H9 (cell line): ENCODE measurements at regions not wholly inside any gene's neighbourhood (a gene's known extent, or its start where the extent isn't known, plus 50 kb on each side); places are given as distances from the start of the nearest gene placed in this dataset.

Experiments
- DNase-seq: peaks from one replicate; pipeline ENCODE4 v3.0.0-alpha.2; 2017
- H2AFZ ChIP-seq: one replicate; pipeline ENCODE4 v1.6.1; 2013; ENCODE audit warnings: mild to moderate bottlenecking, low read length, control low read depth, moderate library complexity
- H2AK5ac ChIP-seq: 2 replicates; pipeline ENCODE4 v1.6.1; 2013; ENCODE audit warnings: low read length, control low read depth, mixed read lengths; ENCODE audit not compliant: insufficient read length
- H2BK120ac ChIP-seq: one replicate; pipeline ENCODE4 v1.6.1; 2013; ENCODE audit warnings: low read depth, mild to moderate bottlenecking, low read length, control low read depth, inconsistent platforms; ENCODE audit not compliant: poor library complexity, severe bottlenecking
- H2BK12ac ChIP-seq: 2 replicates; pipeline ENCODE4 v1.6.1; 2013; ENCODE audit warnings: low read length, control low read depth, mixed read lengths, low read depth; ENCODE audit not compliant: insufficient read length
- H2BK15ac ChIP-seq: 2 replicates; pipeline ENCODE4 v1.6.1; 2013; ENCODE audit warnings: low read depth, low read length, control low read depth
- H2BK20ac ChIP-seq: one replicate; pipeline ENCODE4 v1.6.1; 2013; ENCODE audit warnings: low read depth, mild to moderate bottlenecking, low read length, control low read depth, inconsistent platforms; ENCODE audit not compliant: poor library complexity, severe bottlenecking
- H2BK5ac ChIP-seq: 2 replicates; pipeline ENCODE4 v1.6.1; 2013; ENCODE audit warnings: low read length, control low read depth, mixed read lengths; ENCODE audit not compliant: insufficient read length
- H3K14ac ChIP-seq: 2 replicates; pipeline ENCODE4 v1.6.1; 2013; ENCODE audit warnings: low read length, control low read depth; ENCODE audit not compliant: insufficient read depth
- H3K18ac ChIP-seq: 2 replicates; pipeline ENCODE4 v1.6.1; 2013; ENCODE audit warnings: low read depth, mild to moderate bottlenecking, mixed read lengths, low read length, control low read depth; ENCODE audit not compliant: insufficient read length
- H3K23ac ChIP-seq: 2 replicates; pipeline ENCODE4 v1.6.1; 2013; ENCODE audit warnings: low read length, control low read depth, mixed read lengths, low read depth; ENCODE audit not compliant: insufficient read length
- H3K23me2 ChIP-seq: 2 replicates; pipeline ENCODE4 v1.6.1; 2013; ENCODE audit warnings: low read depth, mild to moderate bottlenecking, mixed read lengths, low read length, control low read depth; ENCODE audit not compliant: insufficient read length, poor library complexity, severe bottlenecking
- H3K27ac ChIP-seq: 2 replicates; pipeline ENCODE4 v1.5.1; 2013; ENCODE audit warnings: low read length, control low read depth, mixed read lengths, low read depth; ENCODE audit not compliant: insufficient read length
- H3K27me3 ChIP-seq: 2 replicates; pipeline ENCODE4 v1.6.1; 2013; ENCODE audit warnings: low read length, control low read depth, inconsistent platforms; ENCODE audit not compliant: insufficient read depth
- H3K4ac ChIP-seq: 2 replicates; pipeline ENCODE4 v1.6.1; 2013; ENCODE audit warnings: low read depth, mild to moderate bottlenecking, control low read depth, inconsistent platforms, low read length, moderate library complexity
- H3K4me1 ChIP-seq: 2 replicates; pipeline ENCODE4 v1.6.1; 2013; ENCODE audit warnings: low read length, control low read depth, inconsistent platforms; ENCODE audit not compliant: insufficient read depth
- H3K4me2 ChIP-seq: 2 replicates; pipeline ENCODE4 v1.6.1; 2013; ENCODE audit warnings: low read length, control low read depth, mixed read lengths; ENCODE audit not compliant: insufficient read length, insufficient read depth
- H3K56ac ChIP-seq: 2 replicates; pipeline ENCODE4 v1.6.1; 2013; ENCODE audit warnings: low read depth, mild to moderate bottlenecking, mixed read lengths, low read length, control low read depth; ENCODE audit not compliant: insufficient read length
- H3K79me1 ChIP-seq: 2 replicates; pipeline ENCODE4 v1.6.1; 2013; ENCODE audit warnings: low read depth, mild to moderate bottlenecking, moderate library complexity, low read length, control low read depth, inconsistent platforms; ENCODE audit not compliant: insufficient read depth, poor library complexity, severe bottlenecking
- H3K79me2 ChIP-seq: 2 replicates; pipeline ENCODE4 v1.6.1; 2013; ENCODE audit warnings: low read length, control low read depth, inconsistent platforms; ENCODE audit not compliant: insufficient read depth
- H3K9ac ChIP-seq: 2 replicates; pipeline ENCODE4 v1.6.1; 2013; ENCODE audit warnings: low read length, control low read depth, mixed read lengths; ENCODE audit not compliant: insufficient read length; ENCODE audit errors: extremely low read depth
- H3K9me3 ChIP-seq: one replicate; pipeline ENCODE4 v1.6.1; 2013; ENCODE audit warnings: low read depth, low read length, inconsistent platforms; ENCODE audit not compliant: control insufficient read depth
- H3T11ph ChIP-seq: one replicate; pipeline ENCODE4 v1.6.1; 2013; ENCODE audit warnings: mild to moderate bottlenecking, low read length, control low read depth, inconsistent platforms
- H4K20me1 ChIP-seq: one replicate; pipeline ENCODE4 v1.6.1; 2013; ENCODE audit not compliant: control insufficient read depth, insufficient read length, insufficient read depth
- H4K5ac ChIP-seq: 2 replicates; pipeline ENCODE4 v1.6.1; 2013; ENCODE audit warnings: low read depth, mild to moderate bottlenecking, mixed read lengths, low read length, control low read depth; ENCODE audit not compliant: insufficient read length
- H4K8ac ChIP-seq: replicated peaks from 2 replicates; pipeline ENCODE4 v1.6.1; 2013; ENCODE audit warnings: low read length, control low read depth, mixed read lengths, low read depth; ENCODE audit not compliant: insufficient read length
- H4K91ac ChIP-seq: 2 replicates; pipeline ENCODE4 v1.6.1; 2013; ENCODE audit warnings: low read depth, mild to moderate bottlenecking, moderate library complexity, mixed read lengths, low read length, control low read depth; ENCODE audit not compliant: insufficient read length
- H3K27ac Mint-ChIP-seq, 3 experiments: 2 replicates in 2 of 3; 3 replicates in 1 of 3; pipeline ENCODE4 v1.8.0; 2020 to 2021; ENCODE audit warnings: mixed read lengths in 3 of 3, mild to moderate bottlenecking in 1 of 3, moderate library complexity in 1 of 3
- H3K27me3 Mint-ChIP-seq: 2 replicates; pipeline ENCODE4 v1.8.0; 2021; ENCODE audit warnings: low read depth, mild to moderate bottlenecking, moderate library complexity, mixed read lengths
- H3K36me3 Mint-ChIP-seq, 3 experiments: 2 replicates in 2 of 3; 3 replicates in 1 of 3; pipeline ENCODE4 v1.8.0; 2020 to 2021; ENCODE audit warnings: low read depth in 3 of 3, mixed read lengths in 3 of 3; ENCODE audit not compliant: insufficient read depth in 1 of 3
- H3K4me1 Mint-ChIP-seq, 2 experiments: 2 replicates each; pipeline ENCODE4 v1.8.0; 2020; ENCODE audit warnings: mixed read lengths in 2 of 2
- H3K4me3 Mint-ChIP-seq, 2 experiments: 2 replicates in 1 of 2; 3 replicates in 1 of 2; pipeline ENCODE4 v1.8.0; 2020 to 2021; ENCODE audit warnings: mild to moderate bottlenecking in 2 of 2, mixed read lengths in 2 of 2, moderate library complexity in 1 of 2
- H3K9me3 Mint-ChIP-seq, 2 experiments: 2 replicates in 1 of 2; 3 replicates in 1 of 2; pipeline ENCODE4 v1.8.0; 2020; ENCODE audit warnings: mild to moderate bottlenecking in 2 of 2, mixed read lengths in 2 of 2, moderate library complexity in 1 of 2
- WGBS: extraction: QIAGEN DNeasy Blood & Tissue Kit; methylation state at CpG from one replicate; pipeline ENCODE4 v1.1.7; 2013; ENCODE audit warnings: missing lambda C conversion rate, low lambda C conversion rate, mixed read lengths; ENCODE audit not compliant: insufficient read length; ENCODE audit errors: extremely low coverage; 5-methylcytosine and 5-hydroxymethylcytosine counted together
- TF ChIP-seq, protein P1 (sequence below): fragments of 200-600 bp; sonication (generic); conservative IDR thresholded peaks from 3 replicates; pipeline ENCODE4 v1.8.0; 2021; ENCODE audit warnings: antibody characterized with exemption, mild to moderate bottlenecking

DNA sequence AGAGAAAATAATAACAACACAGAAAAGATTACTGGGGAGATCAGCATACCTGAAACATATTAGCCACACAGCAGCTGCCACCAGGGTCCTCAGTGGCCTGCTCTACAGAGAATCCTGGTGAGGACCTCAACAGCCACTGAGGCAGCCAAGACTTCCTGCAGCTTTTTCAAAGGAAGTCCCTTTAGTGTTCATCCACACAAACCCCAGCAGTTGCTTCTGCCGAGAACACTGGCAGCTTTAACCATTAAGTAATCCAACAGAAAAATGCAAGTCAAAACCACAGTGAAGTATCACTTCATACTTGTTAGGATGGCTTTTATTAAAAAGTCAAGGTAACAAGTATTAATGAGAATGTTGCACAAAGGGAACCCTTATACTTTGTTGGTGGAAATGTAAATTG lies 542.0 kb upstream of the GCFC2 start:
- Histone ChIP-seq H3K79me2 (no peaks in the 10 kb centered on the region), H3K18ac (no peak overlapping the region), H3K23ac (no peak overlapping the region), H2BK120ac (no peak overlapping the region), H3K4me1 (no peaks in the 10 kb centered on the region), H4K91ac (no peak overlapping the region), H3K23me2 (no peaks in the 10 kb centered on the region), H4K8ac (no peak overlapping the region), H3K9ac (no peak overlapping the region), H2BK12ac (no peak overlapping the region), H2BK20ac (no peak overlapping the region), H3K27me3 (no peaks in the 10 kb centered on the region), H3K14ac (no peak overlapping the region), H4K20me1 (no peaks in the 10 kb centered on the region), H4K5ac (no peak overlapping the region), H2AFZ (no peak overlapping the region), H3K4ac (no peak overlapping the region), H2AK5ac (no peak overlapping the region), H3K4me2 (no peak overlapping the region), H3K56ac (no peak overlapping the region), H3T11ph (no peak overlapping the region), H2BK5ac (no peak overlapping the region), H3K27ac (no peak overlapping the region), H3K79me1 (no peaks in the 10 kb centered on the region), H2BK15ac (no peak overlapping the region), H3K9me3 (no peaks in the 10 kb centered on the region)
- H3K9me3 Mint-ChIP-seq, result no peaks in the 10 kb centered on the region
- H3K27me3 Mint-ChIP-seq, result no peaks in the 10 kb centered on the region
- no peak overlapping the region for H3K4me3 Mint-ChIP-seq
- no peak for DNase-seq
- TF ChIP-seq, protein P1, sequence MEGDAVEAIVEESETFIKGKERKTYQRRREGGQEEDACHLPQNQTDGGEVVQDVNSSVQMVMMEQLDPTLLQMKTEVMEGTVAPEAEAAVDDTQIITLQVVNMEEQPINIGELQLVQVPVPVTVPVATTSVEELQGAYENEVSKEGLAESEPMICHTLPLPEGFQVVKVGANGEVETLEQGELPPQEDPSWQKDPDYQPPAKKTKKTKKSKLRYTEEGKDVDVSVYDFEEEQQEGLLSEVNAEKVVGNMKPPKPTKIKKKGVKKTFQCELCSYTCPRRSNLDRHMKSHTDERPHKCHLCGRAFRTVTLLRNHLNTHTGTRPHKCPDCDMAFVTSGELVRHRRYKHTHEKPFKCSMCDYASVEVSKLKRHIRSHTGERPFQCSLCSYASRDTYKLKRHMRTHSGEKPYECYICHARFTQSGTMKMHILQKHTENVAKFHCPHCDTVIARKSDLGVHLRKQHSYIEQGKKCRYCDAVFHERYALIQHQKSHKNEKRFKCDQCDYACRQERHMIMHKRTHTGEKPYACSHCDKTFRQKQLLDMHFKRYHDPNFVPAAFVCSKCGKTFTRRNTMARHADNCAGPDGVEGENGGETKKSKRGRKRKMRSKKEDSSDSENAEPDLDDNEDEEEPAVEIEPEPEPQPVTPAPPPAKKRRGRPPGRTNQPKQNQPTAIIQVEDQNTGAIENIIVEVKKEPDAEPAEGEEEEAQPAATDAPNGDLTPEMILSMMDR, result no peak
- WGBS, result no CpG with 5 or more reads among the region's 1 CpG
- H3K27ac Mint-ChIP-seq, result no peak overlapping the region
- H3K36me3 Mint-ChIP-seq, result no peaks in the 10 kb centered on the region
- no peaks in the 10 kb centered on the region for H3K4me1 Mint-ChIP-seq
